CD4-positive, alpha-beta T cell treated with Interleukin-4 for 1 hour (primary cell): ENCODE measurements at regions not wholly inside any gene's neighbourhood (a gene's known extent, or its start where the extent isn't known, plus 50 kb on each side); places are given as distances from the start of the nearest gene placed in this dataset.

ENCODE experiments used
- DNase-seq, 2 donors: peaks; one replicate each; pipeline ENCODE4 v3.0.0-alpha.2; 2020 to 2022

DNA sequence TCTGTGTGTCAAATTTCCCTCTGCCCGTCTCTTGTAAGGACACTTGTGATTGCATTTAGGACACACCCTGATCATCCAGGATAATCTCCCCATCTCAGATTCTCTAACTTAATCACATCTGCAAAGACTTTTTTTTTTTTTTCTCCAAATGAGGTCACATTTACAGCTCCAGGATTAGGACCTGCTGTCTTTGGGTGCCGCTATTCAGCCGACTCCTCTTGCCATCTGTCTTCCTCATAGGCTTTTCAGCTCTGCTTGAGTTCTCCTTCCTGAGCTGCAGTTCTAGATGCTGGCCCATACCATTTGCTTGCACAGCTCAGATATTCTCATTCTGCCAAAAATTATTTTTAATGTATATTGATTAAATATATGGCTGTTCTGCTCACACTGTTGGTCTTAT, 94.3 kb upstream of the TLE3 start:
- DNase-seq: no peak

DNA sequence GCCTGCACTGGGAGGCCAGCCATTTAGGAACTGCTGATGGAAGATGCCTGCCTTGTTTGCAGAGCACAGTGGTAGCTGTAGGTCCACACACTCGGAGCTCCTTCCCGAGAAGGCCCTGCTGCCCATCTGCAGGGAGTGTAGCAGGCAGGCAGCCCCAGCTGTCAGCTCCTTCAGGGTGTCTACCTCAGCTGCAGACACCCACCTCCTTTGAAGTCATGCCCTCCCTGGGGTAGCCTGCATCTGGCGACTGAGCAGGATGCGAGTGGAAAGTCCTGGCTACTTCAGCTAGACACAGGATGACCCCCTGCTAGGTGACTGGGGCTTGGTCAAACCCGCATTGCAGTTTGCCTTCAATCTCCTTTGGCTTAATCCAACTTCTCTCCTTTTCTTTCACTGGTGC, 93.2 kb upstream of the TLE3 start:
- DNase-seq: no peak

GRCh38 chr15:70189826-70190695, 92.3 kb upstream of the TLE3 start:
- no peak for DNase-seq

GRCh38 chr15:70188286-70188685, 90.6 kb upstream of the TLE3 start:
- DNase-seq: no peak

DNA sequence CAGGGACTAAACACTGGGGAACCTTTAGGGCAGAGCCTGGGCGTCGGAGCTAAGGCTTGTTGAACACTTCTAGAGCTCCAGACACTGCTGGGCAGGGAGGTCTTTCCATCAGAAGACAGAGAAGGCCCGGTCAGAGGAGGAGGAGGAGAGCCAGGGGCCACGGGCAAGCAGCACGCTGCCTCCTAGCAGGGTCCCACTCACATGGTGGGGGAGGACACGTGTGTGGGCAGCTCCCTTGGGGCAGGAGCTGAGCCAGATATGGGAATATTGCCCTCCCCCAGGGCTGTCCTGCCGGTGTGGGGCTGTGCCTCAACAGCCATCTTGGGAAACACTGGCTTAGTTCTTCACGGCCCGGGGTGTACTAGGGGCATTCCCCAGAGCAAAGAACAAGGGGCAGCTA, 89.6 kb upstream of the TLE3 start:
- DNase-seq: no peak

GRCh38 chr15:70186152-70186551, 88.4 kb upstream of the TLE3 start:
- DNase-seq: no peak

- DNase-seq: no peak
Observed at GRCh38 chr15:70185251-70185711, 87.6 kb upstream of the TLE3 start.

- DNase-seq: no peak
Observed at GRCh38 chr15:70182858-70183695, 85.4 kb upstream of the TLE3 start.

GRCh38 chr15:70181626-70182255, 84.0 kb upstream of the TLE3 start:
- no peak for DNase-seq

DNA sequence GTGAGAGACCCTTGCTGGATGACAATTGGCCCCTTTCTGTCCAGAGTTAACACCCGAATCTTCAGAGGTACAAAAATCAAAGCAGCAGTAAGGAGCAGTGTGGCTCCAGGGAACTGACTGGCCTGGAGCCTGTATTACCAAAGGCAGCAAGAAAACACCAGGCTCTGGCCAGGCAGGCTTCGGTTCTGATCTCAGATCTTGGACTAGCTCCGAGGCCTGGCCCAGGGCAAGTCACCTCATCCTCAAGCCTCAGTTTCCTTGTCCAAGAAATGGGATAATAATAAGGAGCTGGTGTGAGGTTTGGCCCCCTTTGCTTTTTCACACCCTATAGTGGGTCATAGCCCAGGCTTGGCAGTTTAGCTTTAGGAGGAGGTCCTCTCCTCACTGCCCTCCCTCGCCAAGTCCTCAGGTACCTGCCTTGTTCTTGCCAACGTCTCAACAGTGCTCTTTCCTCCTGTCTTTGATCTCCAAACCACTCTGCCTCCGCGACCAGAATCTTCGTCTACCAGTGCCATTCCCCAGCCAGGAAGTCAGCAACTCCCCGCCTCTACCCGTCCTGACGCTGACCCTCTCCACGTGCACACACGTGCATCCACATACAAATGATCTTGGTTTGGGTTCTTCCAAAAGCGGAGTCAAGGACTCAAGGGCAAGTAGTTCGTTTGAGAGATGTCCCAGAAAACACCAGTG, 82.6 kb upstream of the TLE3 start:
- no peak for DNase-seq

DNA sequence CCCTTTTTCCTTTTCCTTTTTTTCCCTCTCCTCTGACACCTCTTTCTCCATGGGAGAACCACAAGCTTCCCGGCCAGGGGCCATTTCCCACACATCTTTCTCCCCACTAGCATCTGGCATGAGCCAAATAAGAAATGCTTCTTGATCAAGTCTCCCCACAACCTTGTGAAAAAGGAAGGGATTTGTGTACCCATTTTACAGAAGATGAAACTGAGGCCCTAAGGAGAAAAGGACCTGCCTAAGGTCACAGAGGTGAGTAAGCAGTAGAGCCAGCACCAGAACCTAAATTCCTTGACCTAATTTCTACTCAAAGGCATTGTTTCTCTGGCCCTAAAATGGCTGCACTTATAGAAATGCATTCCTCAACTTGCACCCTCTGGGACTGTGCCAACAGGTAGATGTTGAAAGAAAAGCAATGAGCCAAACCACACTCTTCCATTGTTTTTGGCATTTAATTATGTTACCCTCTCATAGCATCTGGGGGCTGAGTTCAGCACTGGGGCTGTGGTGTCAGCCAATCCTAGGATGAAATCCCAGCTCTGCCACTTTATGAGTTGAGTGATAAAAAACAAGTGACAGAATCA, 81.7 kb upstream of the TLE3 start:
- no peak for DNase-seq

DNA sequence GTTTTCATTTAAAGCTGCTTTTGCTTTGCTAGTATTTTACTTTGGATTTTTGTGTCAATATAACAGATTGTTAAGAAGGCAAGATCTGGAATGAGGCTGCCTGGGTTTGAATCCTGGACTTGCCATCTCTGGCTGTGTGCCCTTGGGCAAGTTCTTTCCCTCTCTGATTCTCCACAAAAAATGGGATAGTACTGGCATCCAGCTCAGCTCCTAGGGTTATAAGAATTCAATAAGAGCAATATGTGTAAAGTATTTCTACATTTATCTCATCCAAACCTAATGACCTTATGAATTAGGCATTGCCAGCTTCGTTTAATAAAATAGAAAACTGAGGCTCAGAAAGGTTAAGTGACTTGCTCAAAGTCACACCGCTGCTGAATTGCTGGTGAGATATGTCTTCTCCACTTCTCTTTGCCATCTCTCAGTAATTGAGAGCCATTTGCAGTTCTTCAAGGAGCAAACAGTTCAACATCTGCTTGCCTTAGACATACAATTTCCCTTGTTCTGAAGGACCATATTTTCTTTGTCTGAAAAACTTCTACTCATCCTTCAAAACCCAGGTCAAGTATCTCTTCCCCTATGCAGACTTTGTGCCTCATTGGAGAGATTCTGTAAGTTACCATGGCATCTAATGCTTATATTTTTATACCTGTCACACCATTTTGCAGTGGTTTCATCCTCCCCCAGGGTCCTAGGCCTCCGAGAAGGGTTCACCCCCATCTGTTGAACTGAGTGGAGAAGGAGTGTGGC, 80.8 kb upstream of the TLE3 start:
- no peak for DNase-seq

- DNase-seq: no peak
Observed at GRCh38 chr15:70172566-70173225, 75.0 kb upstream of the TLE3 start.

GRCh38 chr15:70172124-70172523, 74.4 kb upstream of the TLE3 start:
- no peak for DNase-seq

- DNase-seq: no peak
Observed at GRCh38 chr15:70171256-70171886, 73.7 kb upstream of the TLE3 start.

GRCh38 chr15:70170096-70170699, 72.5 kb upstream of the TLE3 start:
- no peak for DNase-seq

DNA sequence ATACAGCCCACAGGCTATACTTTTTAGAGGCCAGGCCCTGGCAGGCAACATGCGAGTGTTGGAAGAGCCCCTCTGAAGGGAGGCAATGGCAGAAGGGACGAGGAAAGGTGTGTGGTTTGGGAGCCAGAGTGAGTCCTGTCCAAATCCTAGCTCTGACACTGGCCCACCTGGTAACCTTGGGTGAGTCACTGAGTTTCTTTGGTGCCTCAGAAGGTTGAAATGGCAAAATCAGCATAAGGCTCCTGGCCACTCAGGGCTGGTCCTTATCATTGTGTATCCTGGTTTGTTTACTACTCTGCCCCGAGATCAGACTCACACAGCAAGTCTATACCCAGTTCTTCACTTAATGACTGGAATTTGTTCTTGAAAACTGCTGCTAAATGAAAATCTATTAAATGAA, 71.4 kb upstream of the TLE3 start:
- DNase-seq: no peak

DNA sequence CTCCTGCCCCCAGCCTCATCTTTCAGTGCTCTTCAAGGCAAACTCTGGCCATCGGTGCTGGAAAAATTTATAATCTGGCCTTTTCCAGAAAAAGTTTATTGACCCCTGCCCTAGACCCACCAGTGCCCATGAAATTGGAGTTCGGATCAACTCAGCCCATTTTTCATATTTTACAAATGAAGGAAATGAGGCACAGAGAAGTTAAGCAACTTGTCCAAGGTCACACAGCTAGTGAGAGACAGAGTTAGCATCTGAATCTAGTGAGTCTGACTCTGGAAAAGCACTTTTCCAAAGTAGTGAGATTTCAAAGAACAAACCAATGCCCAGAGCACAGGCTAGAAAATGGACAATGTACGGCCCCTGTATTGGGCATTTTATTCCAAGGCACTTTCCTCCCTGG, 69.4 kb upstream of the TLE3 start:
- DNase-seq: no peak

GRCh38 chr15:70166506-70167087, 68.9 kb upstream of the TLE3 start:
- DNase-seq: no peak
